NCI-H2196 (cell line): ENCODE measurements at regions not wholly inside any gene's neighbourhood (a gene's known extent, or its start where the extent isn't known, plus 50 kb on each side); places are given as distances from the start of the nearest gene placed in this dataset.
"Not testable (repeated sequence)": the region's sequence is repeated elsewhere in the genome, so short reads cannot be mapped to it uniquely, and the experiment has no call there.

ENCODE experiments used
- DNase-seq: peaks from one replicate; lab custom pipeline; 2025; ENCODE audit not compliant: unreplicated experiment; lab: John Stamatoyannopoulos, UW

GRCh38 chr2:17257189-17257909, 260.9 kb downstream of the RAD51AP2 start:
- DNase-seq: no peak

- no peak for DNase-seq
Observed at GRCh38 chr2:17255071-17255470, 263.2 kb downstream of the RAD51AP2 start.

- DNase-seq: no peak
Observed at GRCh38 chr2:17254421-17254820, 263.8 kb downstream of the RAD51AP2 start.

GRCh38 chr2:17252258-17252657, 266.0 kb downstream of the RAD51AP2 start:
- DNase-seq: no peak

GRCh38 chr2:17251171-17251570, 267.1 kb downstream of the RAD51AP2 start:
- no peak for DNase-seq

- no peak for DNase-seq
Observed at GRCh38 chr2:17249249-17249648, 269.0 kb downstream of the RAD51AP2 start.

- DNase-seq: no peak
Observed at GRCh38 chr2:17245906-17246305, 272.3 kb downstream of the RAD51AP2 start.

GRCh38 chr2:17242813-17243485, 275.3 kb downstream of the RAD51AP2 start:
- DNase-seq: no peak

GRCh38 chr2:17239550-17239949, 278.7 kb downstream of the RAD51AP2 start:
- DNase-seq: no peak

- DNase-seq: no peak
Observed at GRCh38 chr2:17235167-17235566, 283.1 kb downstream of the RAD51AP2 start.

GRCh38 chr2:17232776-17233556, 285.3 kb downstream of the RAD51AP2 start:
- no peak for DNase-seq

- DNase-seq: no peak
Observed at GRCh38 chr2:17231394-17231965, 286.8 kb downstream of the RAD51AP2 start.

- no peak for DNase-seq
Observed at GRCh38 chr2:17229414-17229813, 288.8 kb downstream of the RAD51AP2 start.

- DNase-seq: no peak
Observed at GRCh38 chr2:17228461-17228860, 289.8 kb downstream of the RAD51AP2 start.

- no peak for DNase-seq
Observed at GRCh38 chr2:17227856-17228255, 290.4 kb downstream of the RAD51AP2 start.

GRCh38 chr2:17226941-17227490, 291.2 kb downstream of the RAD51AP2 start:
- no peak for DNase-seq

GRCh38 chr2:17223211-17223610, 295.0 kb downstream of the RAD51AP2 start:
- DNase-seq: no peak

GRCh38 chr2:17208511-17208910, 309.7 kb downstream of the RAD51AP2 start:
- DNase-seq: no peak

- no peak for DNase-seq
Observed at GRCh38 chr2:17206771-17207170, 311.5 kb downstream of the RAD51AP2 start.

- DNase-seq: not testable (repeated sequence)
Observed at GRCh38 chr2:17204214-17204613, 314.0 kb downstream of the RAD51AP2 start.

GRCh38 chr2:17202628-17203027, 315.6 kb downstream of the RAD51AP2 start:
- DNase-seq: not testable (repeated sequence)
